Stimulated activated effector memory CD8-positive, alpha-beta T cell treated with anti-CD3 and anti-CD28 coated beads, Interleukin-12 subunit alpha, Interleukin-12 subunit beta, amount 100 ng/mL, for 72 hours (primary cell): ENCODE measurements at regions not wholly inside any gene's neighbourhood (a gene's known extent, or its start where the extent isn't known, plus 50 kb on each side); places are given as distances from the start of the nearest gene placed in this dataset.

ENCODE experiments used
- ATAC-seq: fragments of 150-1000 bp; cut with Tn5 transposase; 2 replicates; pipeline ENCODE4 v1.10.0; 2021
- DNase-seq, 2 donors: peaks; one replicate each; pipeline ENCODE4 v3.0.0; 2021 to 2022; ENCODE audit warnings: low spot score in 2 of 2
- H3K27ac Mint-ChIP-seq: one replicate; pipeline ENCODE4 v1.8.0; 2022; ENCODE audit warnings: mild to moderate bottlenecking, mixed read lengths
- H3K36me3 Mint-ChIP-seq: one replicate; pipeline ENCODE4 v1.8.0; 2022; ENCODE audit warnings: mild to moderate bottlenecking, mixed read lengths
- H3K4me1 Mint-ChIP-seq: one replicate; pipeline ENCODE4 v1.8.0; 2022; ENCODE audit warnings: mixed read lengths
- H3K4me3 Mint-ChIP-seq: one replicate; pipeline ENCODE4 v1.8.0; 2022; ENCODE audit warnings: mild to moderate bottlenecking, mixed read lengths
- H3K9me3 Mint-ChIP-seq: one replicate; pipeline ENCODE4 v1.8.0; 2022; ENCODE audit warnings: mixed read lengths

- Mint-ChIP-seq H3K9me3 (peaks cover 16% of the 10 kb centered on the region), H3K4me1 (no peaks in the 10 kb centered on the region), H3K36me3 (no peaks in the 10 kb centered on the region), H3K4me3 (no peak overlapping the region), H3K27ac (no peak overlapping the region)
- DNase-seq, result no peak
- no peak for ATAC-seq
These were observed 595.2 kb downstream of the METTL15 start for GRCh38 chr11:28703371-28703770.

GRCh38 chr11:28702871-28703270, 594.7 kb downstream of the METTL15 start:
- Mint-ChIP-seq H3K27ac (no peak overlapping the region), H3K4me3 (no peak overlapping the region), H3K4me1 (no peaks in the 10 kb centered on the region), H3K9me3 (peaks cover 17% of the 10 kb centered on the region), H3K36me3 (no peaks in the 10 kb centered on the region)
- ATAC-seq (no peak), DNase-seq (no peak)

DNA sequence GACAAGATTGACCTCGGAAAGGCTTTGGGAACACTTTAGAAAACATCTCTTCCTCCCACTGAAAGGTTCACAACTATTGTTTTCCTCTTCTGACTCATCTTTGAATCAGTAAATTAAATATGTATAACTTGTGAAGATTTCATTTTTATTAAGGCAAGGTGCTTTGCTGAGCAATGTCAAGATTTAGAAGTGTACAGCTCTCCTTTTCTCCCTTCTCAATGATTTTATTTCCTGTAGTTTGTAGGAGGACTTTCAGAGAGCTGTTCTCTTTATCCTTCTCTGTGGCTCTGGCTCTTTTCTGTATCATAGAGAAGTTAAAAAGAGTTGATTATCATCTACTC, 594.2 kb downstream of the METTL15 start:
- H3K36me3 Mint-ChIP-seq, result no peaks in the 10 kb centered on the region
- no peaks in the 10 kb centered on the region for H3K4me1 Mint-ChIP-seq
- no peak overlapping the region for H3K27ac Mint-ChIP-seq
- no peak overlapping the region for H3K4me3 Mint-ChIP-seq
- peaks cover 19% of the 10 kb centered on the region for H3K9me3 Mint-ChIP-seq
- DNase-seq (no peak), ATAC-seq (no peak)

DNA sequence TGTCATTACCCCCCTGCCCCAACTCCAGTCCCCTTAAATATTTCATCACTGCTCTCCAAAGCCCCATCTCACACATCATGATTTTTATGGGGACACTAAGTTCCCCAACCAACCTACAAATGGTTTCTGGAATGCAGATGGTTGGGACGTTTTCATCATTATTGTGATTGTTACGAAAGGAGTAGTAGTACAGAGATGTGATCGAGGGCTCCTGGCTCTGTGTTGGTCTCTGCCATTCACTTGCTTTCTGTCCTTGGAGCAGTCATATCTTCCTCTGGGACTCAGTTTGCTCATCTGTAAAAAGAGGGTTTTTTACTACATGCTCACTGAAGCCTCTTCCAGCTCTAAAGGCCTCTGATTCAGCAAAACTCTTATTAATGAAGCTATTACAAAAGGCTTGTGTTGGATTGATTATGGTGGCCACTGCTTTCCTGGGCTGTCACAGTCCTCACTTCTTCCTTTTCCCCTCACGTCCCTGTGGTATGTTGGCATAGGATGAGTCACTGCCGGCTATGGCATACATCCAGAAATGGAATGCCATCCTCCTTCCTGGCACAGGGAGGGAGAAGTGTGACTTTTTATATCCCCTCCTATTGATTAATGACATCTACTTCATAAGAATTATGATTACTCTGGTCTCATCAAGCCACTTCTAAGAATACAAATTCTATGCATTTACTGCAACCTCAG, 593.7 kb downstream of the METTL15 start:
- Mint-ChIP-seq H3K36me3 (no peaks in the 10 kb centered on the region), H3K9me3 (peaks cover 20% of the 10 kb centered on the region), H3K4me3 (no peak overlapping the region), H3K27ac (no peak overlapping the region), H3K4me1 (no peaks in the 10 kb centered on the region)
- ATAC-seq, result no peak
- no peak for DNase-seq

GRCh38 chr11:28699701-28700100, 591.5 kb downstream of the METTL15 start:
- Mint-ChIP-seq H3K4me1 (no peaks in the 10 kb centered on the region), H3K36me3 (no peaks in the 10 kb centered on the region), H3K9me3 (peaks cover 19% of the 10 kb centered on the region), H3K27ac (no peak overlapping the region), H3K4me3 (no peak overlapping the region)
- DNase-seq (no peak), ATAC-seq (no peak)

DNA sequence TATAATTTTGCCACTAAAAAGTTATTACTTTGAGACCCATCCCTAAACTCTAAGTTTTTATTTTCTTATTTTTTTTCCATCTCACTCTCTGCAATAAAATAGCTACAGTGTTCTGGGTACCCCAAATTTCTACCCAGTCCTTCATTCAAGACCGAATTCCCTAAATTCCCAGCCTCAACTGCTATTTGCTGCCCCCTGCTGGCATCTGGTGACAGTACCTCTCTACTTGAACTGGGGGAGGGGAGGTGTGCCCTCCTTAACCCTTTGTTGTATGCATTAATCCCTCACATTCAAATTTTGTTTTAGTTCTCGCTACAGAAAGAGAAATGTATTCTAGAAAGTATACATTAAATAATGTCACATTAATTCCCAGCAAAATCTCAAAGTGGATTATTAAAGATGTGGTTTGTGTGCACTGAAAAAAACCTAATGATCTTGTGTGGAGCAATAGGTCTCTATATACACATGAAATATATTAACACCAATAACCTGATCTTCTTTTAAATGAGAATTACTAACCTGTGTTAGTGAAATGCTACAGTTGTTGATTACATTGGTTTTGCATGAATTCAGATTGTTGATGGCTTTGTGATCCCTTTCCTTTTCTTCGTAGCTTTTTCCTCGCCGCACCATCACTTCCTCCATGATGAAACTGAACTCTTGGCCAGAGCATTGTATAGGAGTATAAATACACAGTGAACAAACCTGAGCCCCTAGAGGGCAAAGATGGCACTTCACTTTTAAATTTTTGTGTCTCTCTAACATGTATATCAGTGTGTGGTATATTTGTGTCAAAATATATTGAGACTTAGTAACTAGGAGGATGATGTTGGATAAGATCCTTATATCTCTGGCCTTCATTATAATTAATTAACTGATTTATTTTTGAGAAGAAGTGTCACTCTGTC, 590.0 kb downstream of the METTL15 start:
- Mint-ChIP-seq H3K9me3 (peaks cover 17% of the 10 kb centered on the region), H3K4me1 (no peaks in the 10 kb centered on the region), H3K4me3 (no peak overlapping the region), H3K27ac (no peak overlapping the region), H3K36me3 (no peaks in the 10 kb centered on the region)
- ATAC-seq, result no peak
- DNase-seq, result no peak

DNA sequence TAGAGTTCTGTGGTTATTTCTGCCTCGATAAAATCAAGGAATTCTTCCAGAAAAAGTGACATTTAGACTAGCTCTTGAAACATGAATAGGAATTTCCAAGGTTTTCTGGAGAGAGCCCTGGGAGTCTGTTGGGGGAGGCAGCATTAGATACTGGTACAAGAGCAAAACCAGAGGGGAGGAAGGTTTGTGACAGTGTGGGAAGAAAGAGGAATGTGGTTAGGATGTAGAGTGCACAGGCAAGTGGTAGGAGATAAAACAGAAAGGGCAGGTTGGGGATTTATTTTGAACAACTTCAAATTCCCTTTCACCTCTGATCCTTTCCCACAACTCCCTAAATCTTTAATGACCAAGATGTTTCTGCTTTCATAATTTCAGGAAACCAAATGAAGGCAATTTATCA, 588.4 kb downstream of the METTL15 start:
- Mint-ChIP-seq H3K4me3 (no peak overlapping the region), H3K9me3 (peaks cover 13% of the 10 kb centered on the region), H3K36me3 (no peaks in the 10 kb centered on the region), H3K4me1 (no peaks in the 10 kb centered on the region), H3K27ac (no peak overlapping the region)
- DNase-seq (no peak), ATAC-seq (no peak)

- H3K27ac Mint-ChIP-seq, result no peak overlapping the region
- DNase-seq, result no peak
- H3K4me1 Mint-ChIP-seq, result no peaks in the 10 kb centered on the region
- H3K36me3 Mint-ChIP-seq, result no peaks in the 10 kb centered on the region
- no peak for ATAC-seq
- no peak overlapping the region for H3K4me3 Mint-ChIP-seq
- H3K9me3 Mint-ChIP-seq, result peaks cover 3% of the 10 kb centered on the region
These were observed 582.6 kb downstream of the METTL15 start for GRCh38 chr11:28690746-28691145.

DNA sequence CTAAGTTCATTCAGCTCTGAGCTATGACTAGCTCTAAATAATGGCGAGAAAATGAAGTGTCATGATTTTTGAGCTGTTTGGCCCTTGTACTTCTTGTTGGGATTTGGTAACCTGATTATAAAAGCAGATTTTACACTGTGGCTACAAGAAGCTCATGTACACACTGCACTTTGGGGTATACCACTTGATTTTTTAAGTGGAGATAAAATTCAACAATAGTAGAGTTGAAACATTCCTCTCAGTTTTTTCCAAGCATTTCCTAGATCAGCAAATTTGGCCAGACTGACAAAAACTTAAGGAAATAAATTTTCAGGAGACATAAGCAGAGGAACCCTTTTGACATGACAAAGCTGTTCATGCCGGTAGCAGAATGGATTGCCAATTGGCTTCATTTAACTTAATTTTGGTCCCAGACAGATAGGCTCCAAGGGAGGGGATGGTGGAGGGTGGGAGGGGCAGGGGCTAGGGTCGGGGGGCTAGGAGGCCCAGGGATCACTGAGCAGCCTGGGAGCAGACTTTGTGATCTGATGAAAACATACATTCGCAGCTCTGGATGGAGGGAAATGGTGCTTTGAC, 575.9 kb downstream of the METTL15 start:
- Mint-ChIP-seq H3K4me3 (no peak overlapping the region), H3K9me3 (peaks cover 1% of the 10 kb centered on the region), H3K4me1 (no peaks in the 10 kb centered on the region), H3K36me3 (no peaks in the 10 kb centered on the region), H3K27ac (no peak overlapping the region)
- DNase-seq, result no peak
- ATAC-seq, result no peak

GRCh38 chr11:28679795-28680468, 571.7 kb downstream of the METTL15 start:
- ATAC-seq, result no peak
- Mint-ChIP-seq H3K4me1 (no peaks in the 10 kb centered on the region), H3K9me3 (no peaks in the 10 kb centered on the region), H3K36me3 (no peaks in the 10 kb centered on the region), H3K27ac (no peak overlapping the region), H3K4me3 (no peak overlapping the region)
- no peak for DNase-seq

DNA sequence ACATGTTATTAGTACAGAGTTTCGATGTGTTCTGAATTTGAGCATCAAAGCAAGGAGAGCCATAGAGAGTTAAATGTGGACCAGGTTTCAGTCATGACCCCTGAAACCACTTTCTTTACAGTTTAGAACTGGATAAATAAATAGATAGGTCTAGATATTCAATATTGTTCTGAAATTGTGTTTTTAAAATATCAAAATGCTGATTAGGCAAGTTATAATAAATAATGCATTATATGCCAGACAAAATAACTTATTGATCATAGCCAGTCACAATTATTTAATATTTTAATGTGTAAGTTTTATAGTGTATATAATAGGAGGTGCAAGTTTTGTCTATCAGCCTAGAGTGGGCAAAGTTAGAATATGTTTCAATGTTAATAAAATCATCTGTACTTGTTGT, 569.5 kb downstream of the METTL15 start:
- no peak overlapping the region for H3K4me3 Mint-ChIP-seq

GRCh38 chr11:28675183-28675582, 567.0 kb downstream of the METTL15 start:
- H3K9me3 Mint-ChIP-seq, result peaks cover 4% of the 10 kb centered on the region
- no peak overlapping the region for H3K27ac Mint-ChIP-seq
- no peak for DNase-seq
- no peak overlapping the region for H3K4me3 Mint-ChIP-seq
- no peak for ATAC-seq
- H3K36me3 Mint-ChIP-seq, result no peaks in the 10 kb centered on the region
- H3K4me1 Mint-ChIP-seq, result no peaks in the 10 kb centered on the region

More for the DNA sequence above, 569.5 kb downstream of the METTL15 start:
- DNase-seq (no peak), ATAC-seq (no peak)
- Mint-ChIP-seq H3K36me3 (no peaks in the 10 kb centered on the region), H3K4me1 (no peaks in the 10 kb centered on the region), H3K27ac (no peak overlapping the region), H3K9me3 (peaks cover 4% of the 10 kb centered on the region)

DNA sequence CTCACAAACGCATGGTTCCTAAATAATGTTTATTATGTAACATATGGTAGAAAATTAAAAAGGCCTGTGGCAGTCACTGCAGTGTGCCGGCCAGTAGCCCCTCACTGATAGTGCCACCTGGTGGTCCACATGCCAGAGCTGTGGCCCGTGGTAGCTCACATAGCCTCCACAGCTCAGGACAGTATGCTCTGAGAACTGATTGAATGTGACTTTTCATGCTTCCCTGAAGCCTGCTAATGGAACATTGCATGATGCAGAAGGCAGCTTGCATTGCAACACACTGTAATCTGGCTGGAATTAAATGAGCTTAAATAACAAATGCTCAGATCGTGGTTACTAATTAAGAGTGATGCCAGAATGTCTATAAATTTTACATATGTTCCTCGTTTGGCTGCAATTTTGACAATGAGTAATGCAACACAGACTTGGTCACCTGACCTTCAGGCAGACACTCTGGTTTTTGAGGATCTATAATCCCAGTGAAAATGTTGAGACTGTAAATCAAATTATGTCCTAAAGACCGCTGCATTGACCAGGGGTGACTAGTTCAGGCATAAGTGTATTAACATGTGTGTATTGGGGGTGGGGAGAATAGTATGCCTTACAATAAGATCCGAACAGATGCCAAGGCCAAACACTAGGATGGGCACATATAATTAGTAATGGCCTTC, 566.4 kb downstream of the METTL15 start:
- DNase-seq (no peak), ATAC-seq (no peak)
- no peak overlapping the region for H3K27ac Mint-ChIP-seq
- H3K9me3 Mint-ChIP-seq, result peaks cover 4% of the 10 kb centered on the region
- H3K4me1 Mint-ChIP-seq, result no peaks in the 10 kb centered on the region
- H3K36me3 Mint-ChIP-seq, result no peaks in the 10 kb centered on the region
- no peak overlapping the region for H3K4me3 Mint-ChIP-seq

DNA sequence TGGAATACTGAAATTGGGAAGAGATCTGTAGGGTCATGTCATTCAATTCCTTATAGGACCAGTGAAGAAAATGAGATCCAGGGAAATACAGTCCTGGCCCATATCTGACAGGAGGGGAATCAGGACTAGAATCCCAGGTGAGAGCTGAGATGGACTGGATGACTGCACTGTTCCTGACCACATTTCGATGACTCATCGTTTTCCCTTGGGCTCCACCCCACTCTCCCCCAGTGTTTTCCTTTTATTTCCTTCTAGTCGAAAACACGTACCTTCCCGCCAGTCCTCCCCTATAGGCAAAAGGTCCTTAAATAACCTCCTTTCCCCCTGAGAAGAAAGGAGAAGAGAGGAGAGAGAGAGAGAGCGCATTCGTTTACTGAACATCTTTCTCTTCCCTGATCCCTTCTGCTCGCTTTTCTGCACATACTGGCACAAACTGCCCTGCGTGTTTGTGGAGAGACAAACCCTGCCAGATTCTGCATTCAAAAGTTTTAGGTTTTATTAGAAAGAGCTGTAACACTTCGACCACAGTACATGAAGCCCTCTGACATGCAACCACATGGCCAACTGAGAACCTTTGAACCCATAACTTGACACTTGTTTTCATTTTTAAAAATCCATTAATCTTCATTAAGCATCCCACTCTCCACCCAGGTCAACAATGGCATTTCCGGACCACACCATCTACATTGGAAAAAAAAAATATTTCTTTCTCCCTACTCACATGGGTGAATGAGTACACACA, 565.7 kb downstream of the METTL15 start:
- ATAC-seq, result no peak
- Mint-ChIP-seq H3K4me1 (no peaks in the 10 kb centered on the region), H3K27ac (no peak overlapping the region), H3K4me3 (no peak overlapping the region), H3K36me3 (no peaks in the 10 kb centered on the region), H3K9me3 (peaks cover 4% of the 10 kb centered on the region)
- no peak for DNase-seq
